GM18861 (cell line): ENCODE measurements at regions not wholly inside any gene's neighbourhood (a gene's known extent, or its start where the extent isn't known, plus 50 kb on each side); places are given as distances from the start of the nearest gene placed in this dataset.

Experiments
- ATAC-seq: cut with Tn5 transposase; IDR thresholded peaks from one replicate; pipeline ENCODE4 v1.9.1; 2021; ENCODE audit not compliant: unreplicated experiment

DNA sequence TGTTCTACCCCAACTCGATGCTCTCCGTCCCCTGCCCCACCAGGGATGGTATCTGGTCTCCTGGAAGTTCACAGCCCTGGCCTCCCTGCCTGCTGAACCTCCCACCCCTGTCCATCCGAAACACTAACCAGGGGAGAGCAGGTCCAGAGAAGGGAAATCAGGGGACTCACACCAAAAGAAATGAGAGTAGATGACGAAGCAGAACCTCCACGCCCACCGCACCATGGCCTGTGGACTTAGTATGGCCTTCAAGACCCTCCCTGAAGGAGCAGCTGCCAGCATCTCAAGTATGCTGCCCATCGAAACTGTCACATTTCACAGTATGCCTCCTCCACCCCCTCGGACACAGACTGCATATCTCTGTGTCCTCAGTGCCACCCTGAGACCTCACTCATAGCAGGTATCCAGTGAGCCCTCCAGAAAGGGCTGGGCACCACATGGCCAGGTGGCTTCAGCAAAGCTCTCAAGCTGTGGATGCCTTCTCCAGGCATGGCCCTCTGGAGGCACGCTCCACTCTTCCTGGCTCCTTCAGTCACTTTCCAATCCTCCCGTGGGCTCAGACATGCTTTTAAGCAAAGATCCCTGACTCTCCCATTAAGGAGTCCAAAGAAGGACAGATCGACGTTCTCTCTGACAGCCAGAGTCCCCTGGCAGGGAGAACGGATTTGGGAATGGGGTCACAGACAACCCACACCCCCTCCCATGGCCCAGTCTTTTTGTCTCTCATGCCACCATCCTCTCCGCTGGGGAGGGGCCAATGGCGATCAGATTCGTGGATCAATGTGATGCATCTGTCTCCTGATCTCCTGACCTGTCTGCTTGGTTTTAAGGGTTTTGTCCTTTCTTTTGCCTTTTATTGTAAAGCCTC is 158.4 kb downstream of the ANKRD60 start:
- ATAC-seq = no peak

- no peak for ATAC-seq
Measured at GRCh38 chr20:58069207-58069606, 159.2 kb downstream of the ANKRD60 start.

DNA sequence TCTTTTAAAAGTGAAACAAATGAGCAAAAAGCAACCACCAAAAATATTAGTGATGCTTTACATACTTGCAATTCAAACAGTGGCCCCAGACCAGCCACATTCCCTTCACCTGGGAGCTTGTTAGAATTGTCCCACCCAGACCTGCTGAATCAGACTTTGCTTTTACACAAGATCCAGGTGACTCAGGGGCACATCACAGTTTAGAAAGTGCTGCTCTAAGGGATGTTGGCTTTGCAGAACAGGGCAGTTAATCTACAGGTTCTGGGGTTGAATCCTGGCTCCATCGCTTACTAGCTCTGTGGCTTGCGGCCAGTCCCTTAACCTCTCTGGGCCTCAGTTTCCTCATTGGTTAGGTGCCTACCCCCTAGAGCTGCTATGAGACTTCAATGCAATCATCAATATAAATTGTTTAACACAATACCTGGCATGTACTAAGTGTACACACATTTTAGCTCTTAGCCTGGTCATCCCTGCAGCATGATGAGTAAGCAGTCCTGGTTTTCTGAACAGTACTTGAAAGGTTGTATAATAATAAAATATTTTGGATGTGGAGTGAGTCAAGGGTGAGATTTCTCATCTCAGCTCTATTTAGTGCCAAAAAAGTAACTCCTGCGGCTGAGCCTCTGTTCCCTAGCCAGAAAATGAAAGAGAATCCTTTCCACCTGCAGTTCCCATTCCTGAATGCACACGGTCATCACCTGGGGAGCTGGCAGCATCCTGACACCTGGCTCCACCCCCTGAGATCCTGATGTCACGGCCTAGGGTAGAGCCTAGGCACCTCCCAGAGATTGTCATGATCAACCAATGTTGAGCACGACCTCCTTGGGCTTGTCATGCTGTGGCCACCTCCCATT is 162.7 kb downstream of the ANKRD60 start:
- ATAC-seq = no peak

- ATAC-seq = no peak
Measured at GRCh38 chr20:58064411-58065010, 163.9 kb downstream of the ANKRD60 start.

DNA sequence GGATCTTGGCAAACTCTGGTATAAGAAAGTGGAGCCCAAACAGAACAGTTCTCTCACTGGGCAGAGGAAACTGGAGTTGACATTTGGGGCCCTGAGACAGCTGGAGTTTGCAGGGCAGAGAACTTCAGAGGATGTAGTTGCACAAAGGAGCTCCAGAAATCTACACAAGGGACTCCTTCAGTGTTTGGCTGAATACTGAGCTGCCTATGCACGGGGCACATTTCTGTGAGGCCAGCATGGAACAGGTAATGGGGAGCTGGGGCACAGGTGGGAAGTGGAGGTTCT is 169.3 kb downstream of the ANKRD60 start:
- no peak for ATAC-seq

- ATAC-seq = no peak
Measured at GRCh38 chr20:58058421-58059259, 169.8 kb downstream of the ANKRD60 start.

- no peak for ATAC-seq
Measured at GRCh38 chr20:58056921-58057686, 171.3 kb downstream of the ANKRD60 start.

GRCh38 chr20:58056021-58056591 is 172.3 kb downstream of the ANKRD60 start:
- ATAC-seq = no peak

GRCh38 chr20:58054780-58055373 is 173.6 kb downstream of the ANKRD60 start:
- no peak for ATAC-seq

GRCh38 chr20:58054082-58054779 is 174.2 kb downstream of the ANKRD60 start:
- no peak for ATAC-seq

DNA sequence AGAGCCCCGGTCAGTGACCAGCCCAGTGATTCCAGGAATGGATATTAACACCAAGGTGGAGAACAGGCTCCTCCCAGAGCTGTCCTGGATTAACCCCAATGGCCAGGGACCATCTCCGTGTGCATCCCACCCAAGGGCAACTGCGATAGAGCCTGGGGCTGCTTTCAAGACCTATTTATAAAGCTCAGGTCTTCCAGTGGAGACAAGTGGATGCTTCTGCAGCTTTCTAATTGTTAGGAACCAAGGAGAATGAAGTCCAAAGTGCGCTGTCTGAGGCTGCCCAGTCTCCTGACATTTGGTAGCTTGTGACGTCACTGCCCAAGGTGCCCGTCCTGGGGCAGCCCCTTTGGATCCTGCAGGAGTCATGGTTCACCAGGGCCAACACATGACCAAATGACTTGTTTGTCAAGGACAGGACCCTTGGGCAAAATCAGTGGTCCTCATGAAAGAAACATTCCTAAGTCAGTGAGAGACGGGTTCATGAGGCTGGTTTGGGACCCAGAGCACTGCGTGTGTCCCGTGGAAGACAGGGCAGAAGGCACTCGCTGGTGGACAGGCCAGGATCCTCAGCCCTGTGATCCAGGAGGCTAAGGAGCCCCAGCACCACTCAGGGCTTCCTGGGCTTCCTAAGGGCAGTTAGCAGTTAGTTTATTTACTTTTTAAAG is 174.9 kb downstream of the ANKRD60 start:
- no peak for ATAC-seq

GRCh38 chr20:58051367-58051766 is 177.1 kb downstream of the ANKRD60 start:
- ATAC-seq = no peak

- no peak for ATAC-seq
Measured at GRCh38 chr20:58048096-58048702, 180.3 kb downstream of the ANKRD60 start.

DNA sequence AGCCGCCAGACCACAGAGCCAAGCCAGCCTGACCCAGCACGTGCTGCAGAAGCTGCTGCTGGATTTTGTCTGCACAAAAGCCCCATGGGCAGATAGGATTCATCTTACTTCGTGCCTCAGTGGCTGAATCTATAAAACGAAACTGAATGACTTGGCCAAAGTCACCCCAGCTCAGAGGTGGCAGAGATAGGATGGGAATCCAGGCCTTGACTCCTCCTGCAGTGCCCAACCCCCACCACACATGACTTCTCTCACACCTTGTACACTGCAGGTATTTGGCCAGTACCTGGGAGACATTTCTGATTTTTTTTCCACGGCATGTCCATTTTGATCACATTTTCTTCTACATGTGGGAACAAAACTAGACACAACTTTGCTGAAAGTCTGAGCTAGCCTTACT is 182.1 kb downstream of the ANKRD60 start:
- no peak for ATAC-seq

GRCh38 chr20:58045579-58045978 is 182.9 kb downstream of the ANKRD60 start:
- no peak for ATAC-seq

DNA sequence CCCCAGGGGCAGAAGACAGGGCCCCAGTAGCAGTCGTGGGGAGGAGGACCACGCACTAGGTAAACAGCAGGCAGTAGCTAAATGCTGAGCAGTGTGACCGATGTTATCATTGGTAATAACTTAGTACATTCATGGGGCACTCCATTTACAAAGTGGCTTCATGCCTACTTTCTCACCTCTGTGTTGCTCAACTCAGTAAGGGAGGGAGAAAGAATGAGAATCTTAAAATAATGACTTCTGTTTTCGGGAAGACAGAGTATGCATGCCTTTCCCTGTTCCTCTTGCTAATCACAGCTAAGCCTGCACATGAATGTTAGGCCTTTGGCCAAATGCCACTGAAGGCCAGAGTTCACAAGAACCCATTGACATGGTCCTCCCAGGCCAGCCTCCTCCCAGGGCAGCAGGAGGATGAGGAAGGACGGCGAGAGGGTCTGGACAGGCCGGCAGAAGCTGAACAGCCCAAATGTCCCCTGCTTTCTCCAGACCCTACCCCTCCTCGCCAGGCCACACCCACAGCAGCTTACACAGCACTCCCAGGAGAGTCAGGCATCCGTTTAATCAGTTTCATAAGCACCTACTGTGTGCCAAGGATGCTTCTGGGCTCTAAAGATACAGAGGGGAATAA is 183.4 kb downstream of the ANKRD60 start:
- ATAC-seq = no peak

GRCh38 chr20:58044286-58044685 is 184.2 kb downstream of the ANKRD60 start:
- ATAC-seq = no peak
